ENCODE measurements at regions not wholly inside any gene's neighbourhood (a gene's known extent, or its start where the extent isn't known, plus 50 kb on each side); places are given as distances from the start of the nearest gene placed in this dataset.

- H3K36me3 ChIP-seq, result no peaks in the 10 kb centered on the region
Observed at GRCh38 chrX:40908026-40908425, 172.7 kb upstream of the MED14 start.

DNA sequence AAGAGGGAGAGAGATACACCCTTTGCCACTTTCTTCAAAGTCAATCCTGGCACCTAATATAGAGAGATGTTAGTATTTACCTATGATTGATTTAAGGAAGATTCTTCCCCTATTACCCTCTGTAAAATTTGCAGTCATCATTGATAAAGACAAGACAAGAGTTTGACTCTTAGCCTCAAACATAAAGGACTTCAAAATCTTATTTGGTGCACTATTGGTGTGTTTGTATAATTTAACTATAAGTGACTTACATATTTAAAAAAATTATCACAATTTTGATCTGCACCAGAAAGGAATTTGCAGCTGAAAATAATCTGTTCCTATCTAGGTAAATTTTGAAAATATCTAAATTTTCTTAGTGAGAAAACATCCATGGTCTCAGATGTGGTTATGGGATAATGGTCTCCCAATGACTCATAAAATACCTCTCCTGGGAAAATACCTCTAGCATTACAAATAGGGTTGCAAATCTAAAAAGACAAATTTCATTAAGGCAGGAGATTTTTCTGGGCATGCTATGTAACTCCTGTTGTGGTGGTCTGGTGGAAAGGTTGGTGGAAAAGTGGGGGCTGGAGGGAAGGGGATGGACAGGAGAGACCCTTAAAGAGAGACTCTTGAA lies 173.6 kb upstream of the MED14 start:
- peaks cover 0 to 8% (median 3%) of the 10 kb centered on the region in 3 donors for H3K27me3 ChIP-seq
- DNase-seq, result no peak
- intact Hi-C loops (cut with DNase I; ENCODE audit: low total_unique reads), result no loop called here
- no peaks in the 10 kb centered on the region for H3K36me3 ChIP-seq
- H3K9me3 ChIP-seq, result peaks cover 0 to 10% (median 5%) of the 10 kb centered on the region in 4 donors
- H3K4me1 ChIP-seq, result no peaks in the 10 kb centered on the region
- TF ChIP-seq, protein P1, sequence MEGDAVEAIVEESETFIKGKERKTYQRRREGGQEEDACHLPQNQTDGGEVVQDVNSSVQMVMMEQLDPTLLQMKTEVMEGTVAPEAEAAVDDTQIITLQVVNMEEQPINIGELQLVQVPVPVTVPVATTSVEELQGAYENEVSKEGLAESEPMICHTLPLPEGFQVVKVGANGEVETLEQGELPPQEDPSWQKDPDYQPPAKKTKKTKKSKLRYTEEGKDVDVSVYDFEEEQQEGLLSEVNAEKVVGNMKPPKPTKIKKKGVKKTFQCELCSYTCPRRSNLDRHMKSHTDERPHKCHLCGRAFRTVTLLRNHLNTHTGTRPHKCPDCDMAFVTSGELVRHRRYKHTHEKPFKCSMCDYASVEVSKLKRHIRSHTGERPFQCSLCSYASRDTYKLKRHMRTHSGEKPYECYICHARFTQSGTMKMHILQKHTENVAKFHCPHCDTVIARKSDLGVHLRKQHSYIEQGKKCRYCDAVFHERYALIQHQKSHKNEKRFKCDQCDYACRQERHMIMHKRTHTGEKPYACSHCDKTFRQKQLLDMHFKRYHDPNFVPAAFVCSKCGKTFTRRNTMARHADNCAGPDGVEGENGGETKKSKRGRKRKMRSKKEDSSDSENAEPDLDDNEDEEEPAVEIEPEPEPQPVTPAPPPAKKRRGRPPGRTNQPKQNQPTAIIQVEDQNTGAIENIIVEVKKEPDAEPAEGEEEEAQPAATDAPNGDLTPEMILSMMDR (IDR thresholded peaks at IDR 0.05), result no peak
- no peak for TF ChIP-seq POLR2A (IDR thresholded peaks at IDR 0.05)
- TF ChIP-seq POLR2AphosphoS5 (IDR thresholded peaks at IDR 0.05), result no peak
- no peak for TF ChIP-seq EP300 (IDR thresholded peaks at IDR 0.05)
- H3K4me3 ChIP-seq, result no peak overlapping the region
- H3K27ac ChIP-seq, result no peak overlapping the region

More at GRCh38 chrX:40908026-40908425, 172.7 kb upstream of the MED14 start:
- TF ChIP-seq POLR2AphosphoS5 (IDR thresholded peaks at IDR 0.05) (no peak), POLR2A (IDR thresholded peaks at IDR 0.05) (no peak), EP300 (IDR thresholded peaks at IDR 0.05) (no peak)
- TF ChIP-seq, protein P1 (IDR thresholded peaks at IDR 0.05), result no peak
- Histone ChIP-seq H3K4me1 (no peaks in the 10 kb centered on the region), H3K27ac (no peak overlapping the region), H3K27me3 (peaks cover 0 to 8% (median 3%) of the 10 kb centered on the region in 3 donors), H3K9me3 (peaks cover 0 to 19% (median 9%) of the 10 kb centered on the region in 4 donors), H3K4me3 (no peak overlapping the region)
- DNase-seq, result no peak
- intact Hi-C loops (cut with DNase I; ENCODE audit: low total_unique reads), result no loop called here
- WGBS, 5 donors, result 89 to 93% (median 90%) methylated on average over 6 to 7 of the region's 7 CpGs

DNA sequence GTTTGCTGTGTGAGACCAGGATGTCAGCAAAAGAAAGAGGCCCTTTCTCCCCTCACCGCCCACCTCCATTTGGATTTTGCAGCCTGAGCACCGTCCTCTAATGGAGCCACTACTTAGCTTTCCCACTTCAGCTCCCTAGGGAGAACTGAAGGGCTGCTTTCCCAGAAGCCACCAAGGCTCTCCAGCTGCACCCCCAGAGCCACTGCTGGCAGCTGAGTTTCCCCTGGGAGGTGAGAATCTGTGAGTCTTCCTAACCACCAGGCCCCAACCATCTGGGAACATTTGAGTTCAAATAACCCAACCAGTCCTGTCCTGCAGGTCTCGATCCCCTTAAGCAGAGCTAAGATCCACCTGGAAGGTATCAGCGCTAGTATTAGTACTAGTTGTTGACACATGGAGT lies 173.1 kb upstream of the USP9X start:
- H3K27ac ChIP-seq, result no peak overlapping the region
- H3K4me3 ChIP-seq, result no peak overlapping the region
- no peaks in the 10 kb centered on the region for H3K9me3 ChIP-seq
- WGBS, 5 donors, result 74 to 93% (median 78%) methylated on average over 4 of the region's 4 CpGs
- no peaks in the 10 kb centered on the region for H3K4me1 ChIP-seq
- no peaks in the 10 kb centered on the region for H3K36me3 ChIP-seq
- no peak for DNase-seq
- peaks cover 0 to 3% (median 0%) of the 10 kb centered on the region in 3 donors for H3K27me3 ChIP-seq
- intact Hi-C loops (cut with DNase I; ENCODE audit: low total_unique reads), result no loop called here
- TF ChIP-seq EP300 (IDR thresholded peaks at IDR 0.05) (no peak), POLR2A (IDR thresholded peaks at IDR 0.05) (no peak), POLR2AphosphoS5 (IDR thresholded peaks at IDR 0.05) (no peak)
- TF ChIP-seq, protein P1 (IDR thresholded peaks at IDR 0.05), result no peak

GRCh38 chrX:40912576-40912975 lies 172.7 kb upstream of the USP9X start:
- H3K36me3 ChIP-seq, result no peaks in the 10 kb centered on the region
- H3K27ac ChIP-seq, result no peak overlapping the region
- H3K4me1 ChIP-seq, result no peaks in the 10 kb centered on the region
- intact Hi-C loops (cut with DNase I; ENCODE audit: low total_unique reads), result no loop called here
- 61 to 78% (median 72%) methylated on average over 4 of the region's 4 CpGs for WGBS, 5 donors
- no peak for DNase-seq
- H3K9me3 ChIP-seq, result no peaks in the 10 kb centered on the region
- H3K4me3 ChIP-seq, result no peak overlapping the region
- TF ChIP-seq POLR2AphosphoS5 (IDR thresholded peaks at IDR 0.05) (no peak), EP300 (IDR thresholded peaks at IDR 0.05) (no peak), POLR2A (IDR thresholded peaks at IDR 0.05) (no peak)
- TF ChIP-seq, protein P1 (IDR thresholded peaks at IDR 0.05), result no peak
- peaks cover 0 to 3% (median 0%) of the 10 kb centered on the region in 3 donors for H3K27me3 ChIP-seq
